ENCODE measurements at regions not wholly inside any gene's neighbourhood (a gene's known extent, or its start where the extent isn't known, plus 50 kb on each side); places are given as distances from the start of the nearest gene placed in this dataset.

- no peak for DNase-seq (ENCODE audit: low read depth in 4 of 4, low spot score in 3 of 4)
Observed at GRCh38 chr1:109827466-109827865, 63.7 kb upstream of the EPS8L3 start.

DNA sequence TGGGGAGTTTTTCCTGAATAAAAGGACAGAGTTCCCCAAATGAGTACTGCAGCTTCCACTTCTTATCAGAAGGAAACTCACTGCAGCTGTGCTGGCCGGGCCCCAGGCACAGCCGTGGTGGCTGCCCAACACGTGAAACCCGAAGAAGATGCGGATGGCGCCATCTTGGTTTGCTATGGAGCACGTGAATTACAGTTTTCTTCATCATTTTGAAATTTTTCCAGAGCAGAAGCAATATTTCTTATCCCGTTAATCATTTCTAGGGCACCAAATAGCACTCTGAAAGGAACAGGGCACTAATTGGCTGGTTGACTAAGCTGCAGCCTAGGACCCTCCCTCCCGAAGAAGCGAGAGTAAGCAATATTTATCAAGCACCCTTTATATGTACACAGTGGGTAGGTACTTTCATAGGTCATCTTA is 63.2 kb upstream of the EPS8L3 start:
- no peak for DNase-seq (ENCODE audit: low read depth in 4 of 4, low spot score in 3 of 4)

GRCh38 chr1:109826446-109826845 is 62.7 kb upstream of the EPS8L3 start:
- DNase-seq (ENCODE audit: low read depth in 4 of 4, low spot score in 3 of 4): no peak

DNA sequence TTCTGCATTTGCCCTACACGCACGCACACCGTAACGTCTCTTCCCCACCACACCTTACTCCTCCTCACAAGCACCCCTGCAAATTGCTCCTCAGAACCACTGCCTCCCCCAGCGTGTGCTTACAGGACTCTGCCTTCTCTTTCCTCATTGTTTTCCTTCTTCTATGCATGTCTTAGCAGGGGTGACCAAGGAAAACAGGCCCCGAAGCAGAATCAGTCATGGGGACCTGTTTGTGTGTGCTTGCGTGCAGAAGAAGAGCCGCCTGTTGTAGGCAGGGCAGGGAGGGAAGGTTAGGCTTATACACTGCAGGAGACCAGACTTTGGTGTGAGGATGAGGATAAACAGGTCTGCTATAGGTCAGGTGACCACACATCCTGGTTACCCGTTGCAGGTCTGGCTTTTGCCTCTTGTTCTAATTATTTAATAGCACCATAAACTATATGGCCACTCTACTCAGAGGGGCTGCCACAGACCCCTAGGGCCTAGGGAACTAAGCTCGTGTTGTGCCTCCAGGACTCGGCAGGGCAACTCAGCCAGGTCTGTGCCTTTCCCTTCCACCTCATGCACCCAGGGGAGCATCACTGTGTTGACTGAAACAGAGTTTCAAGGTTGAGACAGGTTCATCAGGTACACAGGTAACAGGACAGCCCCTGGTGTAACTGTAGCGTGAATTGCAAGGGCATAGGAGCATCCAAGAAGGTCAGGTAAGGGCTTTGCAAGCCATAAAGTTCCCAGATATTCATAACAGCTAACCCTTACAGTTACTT is 60.8 kb upstream of the EPS8L3 start:
- no peak for DNase-seq (ENCODE audit: low read depth in 4 of 4, low spot score in 3 of 4)

DNA sequence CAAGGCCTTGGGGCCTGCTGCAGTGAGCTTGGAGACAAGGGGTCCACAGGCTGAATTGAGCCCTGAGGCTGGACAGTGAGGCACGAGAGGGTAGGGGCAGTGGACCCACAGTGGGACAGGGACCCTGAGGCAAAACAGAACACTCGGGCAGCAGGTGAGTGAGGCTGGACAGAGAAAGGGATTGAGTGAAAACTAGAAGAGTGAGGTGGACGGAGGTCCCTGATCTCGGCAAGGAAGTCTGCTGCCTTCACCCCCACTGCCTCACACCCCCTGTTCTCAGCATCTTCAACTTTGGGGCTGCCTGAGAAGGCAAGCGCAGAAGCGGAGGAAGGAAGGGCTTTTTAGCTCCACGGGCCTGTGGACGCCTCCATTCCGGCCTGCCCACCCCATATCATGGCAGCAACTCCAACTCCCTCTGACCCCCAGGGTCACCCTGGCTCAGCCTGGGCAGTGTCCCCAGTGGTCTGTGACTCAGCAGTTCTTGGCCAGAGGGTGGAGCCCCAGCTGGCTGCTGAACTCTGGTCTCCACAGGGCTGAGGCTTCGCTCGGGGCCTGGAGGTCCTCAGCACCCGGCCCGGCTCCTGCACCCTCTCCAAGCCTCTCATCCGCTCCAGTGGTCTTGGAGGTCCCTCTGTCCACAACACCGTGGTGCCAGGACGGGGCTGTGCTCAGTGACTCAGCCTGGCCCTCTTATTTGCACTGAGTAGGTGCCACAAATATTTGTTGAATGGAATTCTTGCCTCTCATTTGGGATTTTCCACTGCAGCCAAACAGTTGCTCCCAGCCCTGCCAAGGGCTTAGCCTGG is 60.0 kb upstream of the EPS8L3 start:
- DNase-seq (ENCODE audit: low read depth in 4 of 4, low spot score in 3 of 4): no peak

DNA sequence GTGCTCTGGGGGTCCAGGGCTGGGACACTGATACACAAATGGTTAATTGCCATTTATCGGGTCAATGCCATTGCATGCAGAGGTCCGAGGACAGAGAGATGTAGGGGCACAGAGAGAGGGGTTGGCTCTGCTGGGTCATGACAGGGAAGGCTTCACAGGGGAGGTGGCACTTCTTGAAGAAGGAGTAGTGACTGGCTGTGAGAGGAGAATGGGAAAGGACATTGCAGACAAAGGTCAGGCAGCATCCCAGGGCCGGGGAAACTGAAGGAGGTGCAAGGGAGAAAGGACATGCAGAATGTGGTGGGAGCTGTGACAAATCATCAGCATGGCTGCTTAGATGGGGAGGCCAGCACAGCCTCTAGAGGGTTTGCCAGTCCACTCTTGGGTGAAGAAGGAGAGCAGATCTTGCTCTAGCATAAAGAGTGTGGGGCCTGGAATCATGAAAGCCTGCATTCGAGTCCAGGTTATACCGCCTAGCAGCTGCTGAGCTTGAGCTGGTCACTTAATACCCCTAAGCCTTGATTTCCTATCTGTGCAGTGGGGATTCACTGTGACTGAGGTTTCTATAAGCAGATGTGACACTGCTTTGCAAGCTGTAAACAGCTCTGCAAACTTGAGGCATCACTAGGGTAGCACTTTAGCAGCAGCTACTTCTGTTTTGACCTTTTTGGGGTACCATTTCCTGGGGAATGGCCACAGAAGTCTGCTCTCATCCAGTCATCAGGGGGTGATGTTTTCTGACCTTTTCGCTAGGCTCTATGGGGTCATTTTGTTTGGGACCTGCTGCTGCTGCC is 59.2 kb upstream of the EPS8L3 start:
- no peak for DNase-seq (ENCODE audit: low read depth in 4 of 4, low spot score in 3 of 4)

GRCh38 chr1:109821831-109822745 is 58.4 kb upstream of the EPS8L3 start:
- DNase-seq (ENCODE audit: low read depth in 4 of 4, low spot score in 3 of 4): no peak

GRCh38 chr1:109821221-109821669 is 57.5 kb upstream of the EPS8L3 start:
- DNase-seq (ENCODE audit: low read depth in 4 of 4, low spot score in 3 of 4): no peak

- DNase-seq (ENCODE audit: low read depth in 4 of 4, low spot score in 3 of 4): no peak
Observed at GRCh38 chr1:109819906-109820305, 56.2 kb upstream of the EPS8L3 start.

GRCh38 chr1:109818988-109819764 is 55.5 kb upstream of the EPS8L3 start:
- no peak for DNase-seq (ENCODE audit: low read depth in 4 of 4, low spot score in 3 of 4)

DNA sequence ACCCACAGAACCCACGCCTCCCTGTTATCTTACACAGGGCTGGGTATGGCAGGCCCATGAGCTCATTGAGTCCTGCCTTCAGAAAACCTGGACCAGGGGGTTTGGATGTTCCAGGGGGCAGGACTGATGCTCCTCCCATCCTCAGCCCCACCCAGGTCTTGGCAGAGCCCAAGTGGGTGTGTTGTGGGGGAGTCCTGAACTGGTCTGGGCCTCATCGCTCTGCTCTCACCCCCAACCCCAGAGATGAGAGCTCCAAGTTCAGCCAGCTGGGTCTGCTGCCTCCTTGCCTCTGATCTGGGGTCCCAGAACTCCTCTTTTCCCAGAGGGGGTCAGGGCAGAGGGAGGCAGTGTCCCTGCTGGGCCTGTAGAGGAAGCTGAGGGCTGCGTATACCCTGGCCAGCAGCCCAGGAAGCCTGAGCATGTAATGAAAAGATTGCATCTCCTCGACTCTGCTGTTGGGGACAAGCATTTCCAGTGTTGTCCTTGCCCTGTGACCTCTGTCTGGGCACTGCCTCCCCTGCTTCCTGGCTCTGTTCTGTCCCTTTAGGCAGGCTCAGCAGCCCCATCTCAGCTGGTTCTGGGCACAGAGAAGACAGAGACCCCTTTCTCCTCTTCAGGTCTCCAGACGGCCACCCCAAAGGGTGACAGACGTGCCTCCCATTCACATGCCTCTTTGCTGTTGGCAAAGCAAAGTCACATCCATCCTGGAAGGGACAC is 54.7 kb upstream of the EPS8L3 start:
- DNase-seq (ENCODE audit: low read depth in 4 of 4, low spot score in 3 of 4): no peak

GRCh38 chr1:109817881-109818270 is 54.2 kb upstream of the EPS8L3 start:
- DNase-seq (ENCODE audit: low read depth in 4 of 4, low spot score in 3 of 4): no peak

DNA sequence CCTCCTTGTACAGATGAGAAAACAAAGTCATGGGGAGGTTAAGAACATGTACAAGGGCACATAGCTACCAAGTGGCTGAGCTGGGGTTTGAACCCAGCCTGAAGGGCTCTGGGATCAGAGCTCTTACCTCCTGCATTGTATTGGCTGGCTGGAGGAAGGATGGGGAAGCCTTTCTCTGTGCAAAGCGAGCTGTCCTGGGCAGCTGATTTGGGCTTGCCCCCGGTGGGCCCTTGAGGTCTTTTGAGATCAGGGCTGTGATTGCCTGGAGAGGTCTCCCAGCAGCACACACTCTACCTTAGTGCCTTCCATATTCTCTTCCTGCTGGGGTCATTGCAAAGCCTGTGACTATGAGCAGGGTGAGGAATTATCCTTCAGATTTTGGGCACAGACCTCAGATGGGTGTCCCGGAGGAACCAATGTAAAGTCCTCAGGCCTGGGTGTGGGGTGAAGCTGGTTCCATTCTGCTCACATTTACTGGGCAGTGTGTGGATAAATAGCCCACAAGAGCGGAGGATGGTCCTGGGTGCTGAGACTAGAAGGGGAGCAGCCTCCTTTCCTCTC is 53.3 kb upstream of the EPS8L3 start:
- no peak for DNase-seq (ENCODE audit: low read depth in 4 of 4, low spot score in 3 of 4)

- DNase-seq (ENCODE audit: low read depth in 4 of 4, low spot score in 3 of 4): no peak
Observed at GRCh38 chr1:109816175-109816811, 52.6 kb upstream of the EPS8L3 start.

- no peak for DNase-seq (ENCODE audit: low read depth in 4 of 4, low spot score in 3 of 4)
Observed at GRCh38 chr1:109815809-109816174, 52.1 kb upstream of the EPS8L3 start.

DNA sequence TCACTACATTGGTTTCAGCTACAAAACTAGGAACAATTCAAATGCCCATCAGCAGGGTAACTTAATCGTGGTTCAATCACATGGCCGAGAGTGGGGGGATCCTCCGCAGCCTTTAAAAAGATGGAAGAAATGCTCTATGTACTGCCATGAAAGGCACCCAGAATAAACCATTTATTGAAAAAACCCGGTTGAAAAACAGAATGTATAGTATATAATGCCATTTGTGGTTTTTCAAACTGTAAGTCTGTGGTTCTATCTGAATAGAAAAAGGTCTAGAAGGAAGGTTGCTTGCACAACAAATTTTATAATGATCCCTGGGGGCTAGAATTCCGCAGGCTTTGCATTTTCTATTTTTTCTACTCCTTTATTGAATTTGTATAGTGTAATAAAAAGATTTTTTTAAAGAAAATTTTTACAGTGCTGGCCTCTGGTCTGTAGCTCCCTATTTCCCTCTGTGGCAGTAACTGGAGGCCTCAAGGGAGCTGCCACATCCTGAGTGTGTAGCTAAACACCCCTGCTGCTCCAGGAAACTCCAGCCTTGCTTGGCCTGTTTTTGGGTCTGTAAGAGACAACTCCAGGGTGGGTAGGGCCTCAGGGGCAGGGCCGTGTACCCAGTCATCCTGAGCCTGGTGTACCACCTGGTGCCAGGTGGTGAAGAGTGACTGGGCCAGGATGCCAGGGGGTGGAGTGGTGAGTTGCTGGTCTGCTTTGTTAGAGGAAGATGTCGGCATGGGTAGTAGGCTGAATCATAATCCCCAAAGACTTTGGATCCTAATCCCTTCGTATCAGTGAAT is 51.5 kb upstream of the EPS8L3 start:
- no peak for DNase-seq (ENCODE audit: low read depth in 4 of 4, low spot score in 3 of 4)

- DNase-seq (ENCODE audit: low read depth in 4 of 4, low spot score in 3 of 4): no peak
Observed at GRCh38 chr1:109814223-109814622, 50.5 kb upstream of the EPS8L3 start.
